HL-60 (cell line): ENCODE measurements at regions not wholly inside any gene's neighbourhood (a gene's known extent, or its start where the extent isn't known, plus 50 kb on each side); places are given as distances from the start of the nearest gene placed in this dataset.

ENCODE experiments used
- GABPA ChIP-seq: IDR thresholded peaks from 2 replicates; pipeline ENCODE4 v1.6.1; 2012; ENCODE audit warnings: low read depth
- POLR2AphosphoS5 ChIP-seq: IDR thresholded peaks from 2 replicates; pipeline ENCODE4 v1.6.1; 2012; ENCODE audit warnings: low read depth
- TF ChIP-seq, protein P1 (sequence below): IDR thresholded peaks from one replicate; pipeline ENCODE4 v1.5.1; 2011; ENCODE audit warnings: low read length, control low read depth, inconsistent platforms; ENCODE audit not compliant: insufficient read depth
- TF ChIP-seq, protein P2 (sequence below): IDR thresholded peaks from 2 replicates; pipeline ENCODE4 v1.6.1; 2012; ENCODE audit warnings: low read depth; ENCODE audit not compliant: insufficient replicate concordance

DNA sequence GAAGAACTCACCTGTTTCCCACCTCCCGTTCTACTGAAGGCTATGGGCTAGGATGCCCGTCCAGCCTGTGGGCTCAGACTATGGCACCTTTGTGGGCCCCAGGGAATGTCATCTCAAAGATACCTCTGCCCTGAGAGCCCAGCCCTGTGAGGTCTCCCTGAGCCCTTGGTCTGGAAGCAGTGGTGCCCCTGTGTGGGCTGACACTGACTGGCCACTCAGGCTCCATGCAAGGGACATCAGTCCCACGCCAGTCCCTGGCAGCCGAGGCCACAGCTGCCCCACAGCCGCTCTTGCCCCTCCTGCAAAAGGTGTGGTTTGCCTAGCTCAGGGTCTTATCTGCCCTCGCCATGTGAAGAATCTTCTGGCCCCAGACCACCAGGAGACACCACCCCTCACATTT lies 106.9 kb downstream of the KLF13 start:
- TF ChIP-seq, protein P1, sequence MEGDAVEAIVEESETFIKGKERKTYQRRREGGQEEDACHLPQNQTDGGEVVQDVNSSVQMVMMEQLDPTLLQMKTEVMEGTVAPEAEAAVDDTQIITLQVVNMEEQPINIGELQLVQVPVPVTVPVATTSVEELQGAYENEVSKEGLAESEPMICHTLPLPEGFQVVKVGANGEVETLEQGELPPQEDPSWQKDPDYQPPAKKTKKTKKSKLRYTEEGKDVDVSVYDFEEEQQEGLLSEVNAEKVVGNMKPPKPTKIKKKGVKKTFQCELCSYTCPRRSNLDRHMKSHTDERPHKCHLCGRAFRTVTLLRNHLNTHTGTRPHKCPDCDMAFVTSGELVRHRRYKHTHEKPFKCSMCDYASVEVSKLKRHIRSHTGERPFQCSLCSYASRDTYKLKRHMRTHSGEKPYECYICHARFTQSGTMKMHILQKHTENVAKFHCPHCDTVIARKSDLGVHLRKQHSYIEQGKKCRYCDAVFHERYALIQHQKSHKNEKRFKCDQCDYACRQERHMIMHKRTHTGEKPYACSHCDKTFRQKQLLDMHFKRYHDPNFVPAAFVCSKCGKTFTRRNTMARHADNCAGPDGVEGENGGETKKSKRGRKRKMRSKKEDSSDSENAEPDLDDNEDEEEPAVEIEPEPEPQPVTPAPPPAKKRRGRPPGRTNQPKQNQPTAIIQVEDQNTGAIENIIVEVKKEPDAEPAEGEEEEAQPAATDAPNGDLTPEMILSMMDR = no peak
- TF ChIP-seq POLR2AphosphoS5 (no peak), GABPA (no peak)
- TF ChIP-seq, protein P2, sequence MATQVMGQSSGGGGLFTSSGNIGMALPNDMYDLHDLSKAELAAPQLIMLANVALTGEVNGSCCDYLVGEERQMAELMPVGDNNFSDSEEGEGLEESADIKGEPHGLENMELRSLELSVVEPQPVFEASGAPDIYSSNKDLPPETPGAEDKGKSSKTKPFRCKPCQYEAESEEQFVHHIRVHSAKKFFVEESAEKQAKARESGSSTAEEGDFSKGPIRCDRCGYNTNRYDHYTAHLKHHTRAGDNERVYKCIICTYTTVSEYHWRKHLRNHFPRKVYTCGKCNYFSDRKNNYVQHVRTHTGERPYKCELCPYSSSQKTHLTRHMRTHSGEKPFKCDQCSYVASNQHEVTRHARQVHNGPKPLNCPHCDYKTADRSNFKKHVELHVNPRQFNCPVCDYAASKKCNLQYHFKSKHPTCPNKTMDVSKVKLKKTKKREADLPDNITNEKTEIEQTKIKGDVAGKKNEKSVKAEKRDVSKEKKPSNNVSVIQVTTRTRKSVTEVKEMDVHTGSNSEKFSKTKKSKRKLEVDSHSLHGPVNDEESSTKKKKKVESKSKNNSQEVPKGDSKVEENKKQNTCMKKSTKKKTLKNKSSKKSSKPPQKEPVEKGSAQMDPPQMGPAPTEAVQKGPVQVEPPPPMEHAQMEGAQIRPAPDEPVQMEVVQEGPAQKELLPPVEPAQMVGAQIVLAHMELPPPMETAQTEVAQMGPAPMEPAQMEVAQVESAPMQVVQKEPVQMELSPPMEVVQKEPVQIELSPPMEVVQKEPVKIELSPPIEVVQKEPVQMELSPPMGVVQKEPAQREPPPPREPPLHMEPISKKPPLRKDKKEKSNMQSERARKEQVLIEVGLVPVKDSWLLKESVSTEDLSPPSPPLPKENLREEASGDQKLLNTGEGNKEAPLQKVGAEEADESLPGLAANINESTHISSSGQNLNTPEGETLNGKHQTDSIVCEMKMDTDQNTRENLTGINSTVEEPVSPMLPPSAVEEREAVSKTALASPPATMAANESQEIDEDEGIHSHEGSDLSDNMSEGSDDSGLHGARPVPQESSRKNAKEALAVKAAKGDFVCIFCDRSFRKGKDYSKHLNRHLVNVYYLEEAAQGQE = no peak
